HG02885 (cell line): ENCODE measurements at regions not wholly inside any gene's neighbourhood (a gene's known extent, or its start where the extent isn't known, plus 50 kb on each side); places are given as distances from the start of the nearest gene placed in this dataset.
A peak's percentile ranks its signal among the peaks of the same experiment; 100 is the strongest.
"Not testable (repeated sequence)": the region's sequence is repeated elsewhere in the genome, so short reads cannot be mapped to it uniquely, and the experiment has no call there.

ENCODE experiments used
- ATAC-seq: cut with Tn5 transposase; IDR thresholded peaks from one replicate; pipeline ENCODE4 v1.9.1; 2021; ENCODE audit warnings: mild to moderate bottlenecking; ENCODE audit not compliant: unreplicated experiment, poor library complexity

GRCh38 chr11:34001557-34002064, 49.9 kb upstream of the CAPRIN1 start:
- no peak for ATAC-seq

- ATAC-seq = no peak
Observed at GRCh38 chr11:33999393-33999792, 52.1 kb upstream of the CAPRIN1 start.

GRCh38 chr11:33997584-33998251, 53.8 kb upstream of the CAPRIN1 start:
- no peak for ATAC-seq

- peak; percentile 85 for ATAC-seq
Observed at GRCh38 chr11:33996498-33997454, 54.8 kb upstream of the CAPRIN1 start.

- no peak for ATAC-seq
Observed at GRCh38 chr11:33994937-33995336, 56.6 kb upstream of the CAPRIN1 start.

- ATAC-seq = not testable (repeated sequence)
Observed at GRCh38 chr11:33991136-33991535, 60.4 kb upstream of the CAPRIN1 start.

- not testable (repeated sequence) for ATAC-seq
Observed at GRCh38 chr11:33990131-33990530, 61.4 kb upstream of the CAPRIN1 start.

- no peak for ATAC-seq
Observed at GRCh38 chr11:33989461-33989860, 62.1 kb upstream of the CAPRIN1 start.

GRCh38 chr11:33988586-33989370, 62.8 kb upstream of the CAPRIN1 start:
- ATAC-seq = no peak

- ATAC-seq = peak; percentile 64
Observed at GRCh38 chr11:33987975-33988580, 63.5 kb upstream of the CAPRIN1 start.

- no peak for ATAC-seq
Observed at GRCh38 chr11:33987545-33987944, 64.0 kb upstream of the CAPRIN1 start.

- not testable (repeated sequence) for ATAC-seq
Observed at GRCh38 chr11:33986597-33987501, 64.7 kb upstream of the CAPRIN1 start.

- no peak for ATAC-seq
Observed at GRCh38 chr11:33984682-33985389, 66.7 kb upstream of the CAPRIN1 start.

- no peak for ATAC-seq
Observed at GRCh38 chr11:33982661-33983060, 68.9 kb upstream of the CAPRIN1 start.

- ATAC-seq = no peak
Observed at GRCh38 chr11:33980897-33981296, 70.6 kb upstream of the CAPRIN1 start.

GRCh38 chr11:33978376-33978775, 73.2 kb upstream of the CAPRIN1 start:
- ATAC-seq = no peak

GRCh38 chr11:33977676-33978075, 73.9 kb upstream of the CAPRIN1 start:
- no peak for ATAC-seq

- no peak for ATAC-seq
Observed at GRCh38 chr11:33976495-33977199, 74.9 kb upstream of the CAPRIN1 start.
